ENCODE measurements at regions not wholly inside any gene's neighbourhood (a gene's known extent, or its start where the extent isn't known, plus 50 kb on each side); places are given as distances from the start of the nearest gene placed in this dataset.
"Not testable (repeated sequence)": the region's sequence is repeated elsewhere in the genome, so short reads cannot be mapped to it uniquely, and the experiment has no call there.

GRCh38 chr14:106010783-106011182 is 484.4 kb downstream of the TMEM121 start:
- Histone ChIP-seq H3K4me3 (ENCODE audit: low read depth, low read length) (no peak overlapping the region), H3K36me3 (ENCODE audit: control insufficient read depth, insufficient read depth, low read length) (no peaks in the 10 kb centered on the region), H3K27me3 (ENCODE audit: control insufficient read depth, insufficient read depth, low read length) (no peaks in the 10 kb centered on the region)
- no peak for DNase-seq (ENCODE audit: low read depth)
- TF ChIP-seq, protein P1, sequence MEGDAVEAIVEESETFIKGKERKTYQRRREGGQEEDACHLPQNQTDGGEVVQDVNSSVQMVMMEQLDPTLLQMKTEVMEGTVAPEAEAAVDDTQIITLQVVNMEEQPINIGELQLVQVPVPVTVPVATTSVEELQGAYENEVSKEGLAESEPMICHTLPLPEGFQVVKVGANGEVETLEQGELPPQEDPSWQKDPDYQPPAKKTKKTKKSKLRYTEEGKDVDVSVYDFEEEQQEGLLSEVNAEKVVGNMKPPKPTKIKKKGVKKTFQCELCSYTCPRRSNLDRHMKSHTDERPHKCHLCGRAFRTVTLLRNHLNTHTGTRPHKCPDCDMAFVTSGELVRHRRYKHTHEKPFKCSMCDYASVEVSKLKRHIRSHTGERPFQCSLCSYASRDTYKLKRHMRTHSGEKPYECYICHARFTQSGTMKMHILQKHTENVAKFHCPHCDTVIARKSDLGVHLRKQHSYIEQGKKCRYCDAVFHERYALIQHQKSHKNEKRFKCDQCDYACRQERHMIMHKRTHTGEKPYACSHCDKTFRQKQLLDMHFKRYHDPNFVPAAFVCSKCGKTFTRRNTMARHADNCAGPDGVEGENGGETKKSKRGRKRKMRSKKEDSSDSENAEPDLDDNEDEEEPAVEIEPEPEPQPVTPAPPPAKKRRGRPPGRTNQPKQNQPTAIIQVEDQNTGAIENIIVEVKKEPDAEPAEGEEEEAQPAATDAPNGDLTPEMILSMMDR (IDR thresholded peaks at IDR 0.05; ENCODE audit: insufficient read depth, low read length, poor library complexity, severe bottlenecking), result no peak

GRCh38 chr14:106011631-106012360 is 485.4 kb downstream of the TMEM121 start:
- not testable (repeated sequence) for DNase-seq (ENCODE audit: low read depth); H3K4me3 ChIP-seq (ENCODE audit: low read depth, low read length); H3K36me3 ChIP-seq (ENCODE audit: control insufficient read depth, insufficient read depth, low read length); H3K27me3 ChIP-seq (ENCODE audit: control insufficient read depth, insufficient read depth, low read length)

- not testable (repeated sequence) for H3K36me3 ChIP-seq (ENCODE audit: control insufficient read depth, insufficient read depth, low read length); H3K4me3 ChIP-seq (ENCODE audit: low read depth, low read length); DNase-seq (ENCODE audit: low read depth); H3K27me3 ChIP-seq (ENCODE audit: control insufficient read depth, insufficient read depth, low read length)
Measured at GRCh38 chr14:106012361-106012725, 486.0 kb downstream of the TMEM121 start.

- no peak for DNase-seq (ENCODE audit: low read depth)
- Histone ChIP-seq H3K36me3 (ENCODE audit: control insufficient read depth, insufficient read depth, low read length) (no peaks in the 10 kb centered on the region), H3K27me3 (ENCODE audit: control insufficient read depth, insufficient read depth, low read length) (no peaks in the 10 kb centered on the region), H3K4me3 (ENCODE audit: low read depth, low read length) (no peak overlapping the region)
- TF ChIP-seq, protein P1 (IDR thresholded peaks at IDR 0.05; ENCODE audit: insufficient read depth, low read length, poor library complexity, severe bottlenecking), result no peak
Measured at GRCh38 chr14:106013879-106014376, 487.5 kb downstream of the TMEM121 start.

GRCh38 chr14:106017952-106018351 is 491.6 kb downstream of the TMEM121 start:
- not testable (repeated sequence) for DNase-seq (ENCODE audit: low read depth); H3K36me3 ChIP-seq (ENCODE audit: control insufficient read depth, insufficient read depth, low read length); H3K27me3 ChIP-seq (ENCODE audit: control insufficient read depth, insufficient read depth, low read length)

GRCh38 chr14:106021832-106022231 is 495.4 kb downstream of the TMEM121 start:
- TF ChIP-seq, protein P1 (IDR thresholded peaks at IDR 0.05; ENCODE audit: insufficient read depth, low read length, poor library complexity, severe bottlenecking), result no peak
- Histone ChIP-seq H3K27me3 (ENCODE audit: control insufficient read depth, insufficient read depth, low read length) (no peaks in the 10 kb centered on the region), H3K36me3 (ENCODE audit: control insufficient read depth, insufficient read depth, low read length) (no peaks in the 10 kb centered on the region), H3K4me3 (ENCODE audit: low read depth, low read length) (no peak overlapping the region)
- DNase-seq (ENCODE audit: low read depth), result no peak

More at GRCh38 chr14:106017952-106018351, 491.6 kb downstream of the TMEM121 start:
- H3K4me3 ChIP-seq (ENCODE audit: low read depth, low read length), result not testable (repeated sequence)

- not testable (repeated sequence) for H3K27me3 ChIP-seq (ENCODE audit: control insufficient read depth, insufficient read depth, low read length); H3K36me3 ChIP-seq (ENCODE audit: control insufficient read depth, insufficient read depth, low read length); H3K4me3 ChIP-seq (ENCODE audit: low read depth, low read length); DNase-seq (ENCODE audit: low read depth)
Measured at GRCh38 chr14:106022648-106023047, 496.3 kb downstream of the TMEM121 start.

DNA sequence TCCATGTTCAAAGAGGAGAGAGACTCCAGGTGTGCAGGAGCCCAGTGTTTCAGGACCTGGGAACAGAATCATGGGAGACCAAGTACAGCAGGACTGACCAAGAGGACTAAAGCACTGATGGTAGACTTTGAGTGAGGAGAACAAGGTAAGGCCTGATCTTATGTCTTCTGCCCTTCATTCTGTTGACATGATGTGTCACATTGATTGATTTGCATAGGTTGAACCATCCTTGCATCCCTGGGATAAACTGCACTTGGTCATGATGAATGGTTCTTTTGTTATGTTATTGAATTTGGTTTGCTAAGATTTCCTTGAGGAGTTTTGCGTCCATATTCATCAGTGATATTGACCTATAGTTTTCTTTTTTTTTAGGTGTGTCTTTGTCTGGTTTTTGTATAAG is 497.0 kb downstream of the TMEM121 start:
- no peaks in the 10 kb centered on the region for H3K36me3 ChIP-seq (ENCODE audit: control insufficient read depth, insufficient read depth, low read length)
- no peak overlapping the region for H3K4me3 ChIP-seq (ENCODE audit: low read depth, low read length)
- H3K27me3 ChIP-seq (ENCODE audit: control insufficient read depth, insufficient read depth, low read length), result no peaks in the 10 kb centered on the region
- no peak for DNase-seq (ENCODE audit: low read depth)
- TF ChIP-seq, protein P1 (IDR thresholded peaks at IDR 0.05; ENCODE audit: insufficient read depth, low read length, poor library complexity, severe bottlenecking), result no peak
